ENCODE measurements at regions not wholly inside any gene's neighbourhood (a gene's known extent, or its start where the extent isn't known, plus 50 kb on each side); places are given as distances from the start of the nearest gene placed in this dataset.

DNA sequence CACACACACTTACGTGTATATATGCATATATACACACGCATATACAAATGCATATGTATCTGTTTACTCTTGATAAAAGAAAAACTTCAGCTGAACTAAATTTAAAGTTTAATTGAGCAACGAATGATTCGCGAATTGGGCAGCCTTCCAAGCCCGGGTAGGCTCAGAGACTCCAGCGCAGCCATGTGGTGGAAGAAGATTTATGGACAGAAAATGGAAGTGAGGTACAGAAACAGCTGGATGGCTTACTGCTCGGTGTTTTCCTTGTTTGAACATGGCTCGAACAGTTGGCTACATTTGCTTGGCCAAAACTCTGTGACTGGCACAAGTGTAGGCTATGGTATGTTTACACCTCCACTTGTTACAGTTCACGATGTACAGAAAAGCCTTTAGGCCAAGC, 239.3 kb upstream of the PRDM9 start:
- intact Hi-C loops (cut with DNase I) = no loop called here
- no peak for DNase-seq (ENCODE audit: low spot score)

DNA sequence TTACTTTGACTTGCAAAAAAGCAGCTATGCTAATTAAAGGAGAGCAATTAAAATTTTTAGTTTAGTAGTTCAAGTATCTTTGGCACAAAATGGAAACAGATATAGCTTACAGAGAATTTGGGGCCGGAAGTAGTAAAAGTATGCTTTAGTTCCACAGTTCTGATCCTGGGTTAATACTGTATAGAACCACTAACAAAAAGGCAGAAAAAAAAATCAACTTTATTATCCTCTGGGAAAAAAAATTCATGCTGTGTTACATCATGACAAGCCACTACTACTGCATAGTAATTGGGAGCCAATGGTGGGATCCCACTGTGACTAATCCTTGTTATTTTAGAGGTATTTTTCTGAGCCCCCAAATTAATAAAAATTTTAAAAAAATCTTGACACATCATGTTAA, 246.8 kb upstream of the PRDM9 start:
- no peak for DNase-seq (ENCODE audit: low spot score)
- intact Hi-C loops (cut with DNase I) = no loop called here

DNA sequence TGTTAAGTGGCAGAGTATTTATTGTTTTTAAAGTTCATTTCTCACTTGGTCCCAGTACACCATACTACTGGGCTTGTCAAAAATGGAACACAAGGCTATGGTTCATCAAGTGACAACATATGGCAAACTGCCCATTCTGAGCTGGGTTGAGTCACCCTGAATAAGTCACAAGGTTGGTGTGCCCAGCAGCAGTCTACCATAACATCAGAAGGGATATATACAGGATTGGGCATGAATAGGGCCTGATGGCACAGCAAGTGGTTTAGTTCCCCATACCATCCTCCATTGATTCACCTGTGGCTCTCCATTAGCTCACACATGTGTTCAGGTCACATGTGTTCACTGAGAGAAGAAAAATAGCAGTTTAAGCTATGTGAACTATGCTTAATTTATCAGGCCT, 249.8 kb upstream of the PRDM9 start:
- DNase-seq (ENCODE audit: low spot score) = no peak
- intact Hi-C loops (cut with DNase I) = no loop called here

DNA sequence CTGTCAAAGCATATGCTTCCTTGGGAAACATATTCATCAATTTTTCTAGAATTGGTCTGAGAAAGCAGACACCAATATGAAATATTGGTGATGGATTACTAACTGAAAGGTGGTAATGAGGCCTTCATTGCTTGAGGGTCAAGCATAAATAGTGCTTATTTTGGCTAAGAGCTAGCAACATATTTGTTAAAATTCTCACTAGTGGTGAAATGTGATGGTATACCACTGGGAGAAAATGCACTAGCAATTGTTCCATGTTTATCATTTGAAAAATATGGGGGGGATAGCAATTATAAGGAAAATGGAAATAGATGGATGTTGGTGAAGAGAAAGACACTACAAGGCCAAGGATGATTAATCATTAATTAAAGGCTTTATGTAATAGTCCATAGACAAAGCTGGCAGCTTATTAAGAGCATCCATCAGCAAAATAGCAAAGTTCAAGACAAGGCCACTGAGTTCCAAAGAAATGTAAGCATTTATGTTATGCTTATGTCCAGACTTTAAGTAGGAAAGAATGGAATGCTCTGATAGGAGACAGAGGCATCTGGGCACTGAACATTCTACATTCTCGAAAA, 253.7 kb upstream of the PRDM9 start:
- intact Hi-C loops (cut with DNase I) = no loop called here
- no peak for DNase-seq (ENCODE audit: low spot score)

DNA sequence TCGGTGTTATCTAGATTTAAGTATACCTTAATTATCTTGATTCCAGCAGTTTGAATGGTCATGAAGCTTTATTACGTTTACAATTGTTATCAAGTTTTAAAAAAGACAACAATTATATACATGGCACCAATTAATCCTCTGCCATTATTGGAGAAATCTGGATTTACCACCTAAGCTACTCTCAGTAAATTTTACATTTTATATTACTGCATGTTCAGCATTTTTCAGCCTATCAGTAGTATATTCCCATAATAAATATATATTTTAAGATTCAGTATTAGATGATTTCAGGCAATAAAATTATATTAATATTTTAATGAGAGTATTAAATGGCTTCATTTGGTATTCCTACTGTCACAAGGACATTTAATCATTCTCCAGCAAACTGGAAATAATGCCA, 264.5 kb upstream of the PRDM9 start:
- DNase-seq (ENCODE audit: low spot score) = no peak
- intact Hi-C loops (cut with DNase I) = no loop called here

DNA sequence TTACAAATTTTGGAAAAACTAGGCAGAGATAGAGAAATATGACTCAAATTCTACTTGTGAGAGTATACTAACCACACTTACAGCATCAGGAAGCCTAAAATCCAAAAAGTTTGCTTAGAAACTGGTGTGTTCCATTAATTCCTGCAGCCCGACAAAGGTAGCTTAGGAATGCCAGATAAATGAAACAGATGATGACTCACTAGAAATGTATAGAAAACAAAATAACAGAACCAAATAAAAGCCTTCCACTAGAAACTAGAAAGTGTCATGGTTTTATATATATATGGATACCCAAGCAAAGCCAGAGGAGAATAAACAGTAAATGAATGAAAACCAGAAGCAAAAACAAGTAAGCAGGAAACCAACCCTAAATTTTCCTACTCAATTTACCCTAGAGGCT, 272.2 kb upstream of the PRDM9 start:
- no peak for DNase-seq (ENCODE audit: low spot score)
- intact Hi-C loops (cut with DNase I) = no loop called here

DNA sequence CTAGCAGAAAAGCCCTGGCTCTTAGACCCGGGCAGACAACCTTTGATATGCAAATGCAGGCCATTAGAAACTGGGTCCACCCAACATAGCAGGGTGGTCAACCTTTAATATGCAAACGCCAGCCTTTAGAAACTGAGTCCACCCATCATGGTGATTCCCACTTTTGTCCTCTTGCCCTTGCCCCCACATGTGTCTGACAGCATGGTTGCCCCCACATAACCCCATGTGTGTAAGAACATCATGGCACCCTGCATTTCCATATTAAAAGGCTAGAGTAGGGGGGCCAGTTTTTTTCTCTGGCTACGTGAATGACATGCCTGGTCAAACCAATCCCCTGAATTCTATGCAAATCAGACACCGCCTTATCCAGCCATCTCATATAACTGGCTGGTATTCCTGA, 273.2 kb upstream of the PRDM9 start:
- intact Hi-C loops (cut with DNase I) = no loop called here
- DNase-seq (ENCODE audit: low spot score) = no peak

DNA sequence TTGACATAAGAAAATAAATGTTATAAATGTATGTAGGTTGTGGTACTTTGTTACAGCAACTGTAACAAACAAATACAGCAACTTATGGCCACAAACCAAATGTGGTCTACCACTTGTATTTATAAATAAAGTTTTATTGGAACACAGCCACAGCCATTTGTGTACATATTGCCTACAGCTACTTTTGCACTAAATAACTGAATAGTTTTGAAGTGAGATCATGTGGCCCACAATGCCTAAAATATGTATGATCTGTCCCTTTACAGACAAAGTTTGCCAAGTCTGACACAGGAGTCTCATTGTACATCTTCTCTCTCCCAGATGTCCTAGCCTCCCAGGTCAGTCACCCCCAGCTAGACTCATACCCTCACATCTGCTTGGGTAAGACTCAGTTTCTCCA, 283.6 kb upstream of the PRDM9 start:
- DNase-seq (ENCODE audit: low spot score) = no peak
- intact Hi-C loops (cut with DNase I) = no loop called here

DNA sequence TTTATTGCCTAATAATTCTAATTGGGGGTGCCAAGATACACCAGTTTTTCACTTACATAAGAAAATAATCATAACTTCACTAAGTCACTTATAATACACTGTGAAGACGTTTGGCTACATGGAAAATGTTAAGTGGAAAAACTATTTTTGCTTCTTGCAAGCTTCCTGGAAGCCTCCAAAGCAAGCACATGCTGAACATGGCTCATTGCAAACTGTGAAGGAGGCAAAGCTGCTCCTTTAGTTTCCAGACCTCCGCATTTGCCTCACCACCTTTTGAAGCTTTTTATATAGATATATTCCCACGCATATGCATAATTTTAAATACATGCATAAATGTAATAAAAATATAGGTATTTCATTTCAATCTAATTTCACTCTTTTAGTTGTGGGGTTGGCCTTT, 285.6 kb upstream of the PRDM9 start:
- no peak for DNase-seq (ENCODE audit: low spot score)
- intact Hi-C loops (cut with DNase I) = no loop called here

DNA sequence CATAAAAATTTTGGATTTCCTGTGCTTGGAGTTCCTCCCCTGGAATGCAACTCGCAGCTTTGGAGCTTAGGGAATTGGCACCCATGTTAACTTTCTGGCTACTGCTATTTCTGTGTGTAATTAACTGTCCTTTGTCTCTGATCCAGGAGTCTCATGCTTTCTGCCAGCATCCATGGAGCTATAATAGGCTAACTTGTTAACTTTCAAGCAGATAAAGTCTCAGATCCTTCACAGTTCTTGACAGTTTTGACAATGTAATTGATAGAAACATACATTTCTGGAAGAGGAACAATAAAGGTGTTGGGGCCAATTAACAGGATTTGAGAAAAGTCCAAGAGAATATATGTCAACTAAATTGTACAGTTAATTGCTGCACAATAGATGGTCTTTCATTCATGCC, 290.2 kb upstream of the PRDM9 start:
- intact Hi-C loops (cut with DNase I) = no loop called here
- no peak for DNase-seq (ENCODE audit: low spot score)

DNA sequence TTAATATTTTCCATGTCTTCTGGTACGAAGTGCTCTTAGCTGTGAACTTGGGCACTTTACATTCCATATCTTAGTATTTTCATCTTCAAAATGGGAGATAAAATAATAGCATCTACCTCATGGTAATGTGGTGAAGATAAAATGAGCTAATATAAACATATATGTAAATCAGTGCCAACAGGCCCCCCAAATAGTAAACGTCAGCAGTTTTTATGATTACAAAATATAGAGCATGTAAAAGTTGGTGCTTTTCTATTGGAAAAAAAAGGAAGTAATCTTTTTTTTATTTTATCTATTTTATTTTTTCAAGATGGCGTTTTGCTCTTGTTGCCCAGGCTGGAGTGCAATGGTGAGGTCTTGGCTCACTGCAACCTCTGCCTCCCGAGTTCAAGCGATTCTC, 291.1 kb upstream of the PRDM9 start:
- intact Hi-C loops (cut with DNase I) = no loop called here

DNA sequence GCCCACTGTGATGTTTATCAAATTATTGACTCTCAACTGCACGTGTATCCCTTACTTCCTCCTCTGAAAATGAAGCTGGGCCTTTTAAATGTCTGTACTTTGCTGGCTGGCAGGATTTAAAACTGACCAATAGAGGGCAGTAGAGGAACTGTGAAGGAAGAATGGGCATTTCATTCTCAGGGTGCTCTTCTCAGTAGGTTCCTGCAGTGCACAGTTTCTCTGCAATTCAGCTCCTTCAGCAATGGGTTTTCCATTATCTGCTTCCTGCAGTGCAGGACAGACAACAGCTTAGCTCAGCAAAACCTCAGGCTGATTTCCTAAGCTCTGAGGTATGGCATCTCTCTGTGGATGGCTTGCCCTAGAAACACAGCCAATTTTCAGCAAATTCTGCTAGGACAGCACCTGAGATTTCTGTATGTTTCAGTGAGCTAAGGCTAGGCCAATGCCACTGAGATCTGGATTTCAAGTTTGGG, 298.4 kb upstream of the PRDM9 start:
- intact Hi-C loops (cut with DNase I) = no loop called here
- no peak for DNase-seq (ENCODE audit: low spot score)

More for the DNA sequence above, 291.1 kb upstream of the PRDM9 start:
- DNase-seq (ENCODE audit: low spot score) = no peak

DNA sequence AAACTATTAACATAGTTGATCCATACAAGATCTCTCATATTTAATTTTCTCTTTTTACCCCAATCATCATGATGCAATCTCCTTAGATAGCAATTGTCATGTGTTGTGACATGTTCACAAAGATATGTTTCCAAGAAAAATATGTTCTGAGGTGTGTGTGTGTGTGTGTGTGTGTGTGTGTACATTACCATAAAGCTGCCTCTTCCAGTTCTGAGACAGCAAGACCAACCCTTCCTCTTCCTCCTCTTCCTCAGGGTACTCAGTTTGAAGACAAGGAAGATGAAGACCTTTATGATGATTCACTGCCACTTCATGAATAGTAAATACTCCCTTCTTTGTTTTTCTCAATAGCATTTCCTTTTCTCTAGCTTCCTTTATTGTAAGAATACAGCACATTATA, 303.3 kb upstream of the PRDM9 start:
- DNase-seq (ENCODE audit: low spot score) = no peak
- intact Hi-C loops (cut with DNase I) = no loop called here

DNA sequence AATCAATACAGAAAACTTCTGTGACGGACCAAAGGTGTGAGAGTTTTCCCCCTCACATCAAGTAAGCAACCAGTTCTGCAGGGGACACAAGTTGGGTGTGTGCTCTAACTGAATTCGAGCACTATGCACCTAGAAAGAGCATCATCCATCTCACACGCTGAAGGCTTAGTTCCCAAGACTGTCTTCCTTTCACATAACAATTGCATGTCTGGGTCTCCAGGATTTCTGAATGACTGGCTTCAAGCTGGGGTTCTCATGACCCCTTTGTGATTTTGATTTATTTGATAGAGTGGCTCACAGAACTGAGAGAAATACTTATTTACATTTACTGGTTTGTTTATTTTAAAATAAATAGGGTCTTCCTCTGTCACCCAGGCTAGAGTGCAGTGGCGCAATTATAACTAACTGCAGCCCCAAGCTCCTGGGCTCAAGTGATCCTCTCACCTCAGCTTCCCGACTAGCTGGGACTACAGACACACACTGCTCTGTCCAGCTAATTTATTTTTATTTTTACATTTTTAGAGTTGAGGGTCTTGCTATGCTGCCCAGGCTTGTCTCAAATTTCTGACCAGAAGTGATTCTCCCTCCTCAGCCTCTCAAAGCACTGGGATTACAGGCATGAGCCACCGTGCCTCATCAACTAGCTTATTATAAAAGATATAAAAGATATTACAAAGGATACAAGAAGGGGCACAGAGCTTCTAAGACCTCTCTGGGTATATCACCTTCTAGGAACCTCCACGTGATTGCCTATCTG, 316.7 kb upstream of the CDH12 start:
- no peak for DNase-seq (ENCODE audit: low spot score)
- intact Hi-C loops (cut with DNase I) = no loop called here

DNA sequence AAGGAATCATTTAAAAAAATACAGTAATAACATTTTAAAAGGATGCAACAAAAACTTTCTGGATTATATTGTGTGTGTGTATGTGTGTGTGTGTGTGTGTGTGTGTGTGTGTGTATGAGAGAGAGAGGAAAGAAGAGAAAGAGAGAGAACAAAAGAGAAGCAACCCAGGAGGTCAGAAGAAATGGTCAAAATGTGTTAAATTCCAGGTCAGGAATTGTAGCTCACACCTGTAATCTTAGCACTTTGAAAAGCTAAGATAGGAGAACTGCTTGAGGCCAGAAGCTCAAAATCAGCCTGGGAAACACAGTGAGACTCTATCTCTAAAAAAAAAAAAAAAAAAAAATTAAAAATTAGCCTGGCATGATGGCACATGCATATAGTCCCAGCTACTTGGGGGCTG, 311.8 kb upstream of the CDH12 start:
- DNase-seq (ENCODE audit: low spot score) = no peak
- intact Hi-C loops (cut with DNase I) = no loop called here

DNA sequence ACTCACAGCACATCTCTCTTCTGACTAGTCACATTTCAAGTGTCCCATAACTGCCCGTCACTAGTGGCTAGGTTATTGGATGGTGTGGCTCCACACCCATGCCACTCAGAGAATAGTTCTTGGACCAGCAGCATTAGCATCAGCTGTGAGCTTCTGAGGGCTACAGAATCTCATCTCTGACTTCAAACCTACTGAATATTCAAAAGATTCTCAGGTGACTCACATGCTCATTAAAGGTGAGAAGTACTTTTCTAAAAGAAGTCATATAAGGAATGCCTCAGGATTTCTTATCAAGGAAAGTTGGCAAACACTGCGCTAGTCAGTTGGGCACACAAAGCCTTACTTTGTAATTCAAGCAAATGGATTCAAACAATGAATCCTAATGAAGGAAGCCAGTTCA, 305.0 kb upstream of the CDH12 start:
- intact Hi-C loops (cut with DNase I) = no loop called here

DNA sequence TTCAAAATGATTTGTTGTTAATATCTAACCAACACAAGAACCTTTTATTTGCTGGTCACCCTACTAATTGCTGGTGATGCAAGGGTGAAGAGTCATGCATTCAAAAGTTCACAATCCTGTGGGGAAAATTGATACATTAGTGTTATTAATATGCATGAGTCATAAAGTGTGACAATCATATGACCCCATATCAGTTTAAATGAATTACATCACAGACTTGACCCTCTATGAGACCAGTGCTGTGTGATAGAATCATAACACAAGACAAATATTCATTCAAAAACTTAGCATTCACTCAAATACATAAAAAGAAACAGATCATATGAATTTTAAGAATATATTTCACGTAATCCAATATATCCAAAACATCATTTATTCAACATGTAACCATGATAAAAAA, 304.6 kb upstream of the CDH12 start:
- intact Hi-C loops (cut with DNase I) = no loop called here

More for the DNA sequence above, 305.0 kb upstream of the CDH12 start:
- DNase-seq (ENCODE audit: low spot score) = no peak

DNA sequence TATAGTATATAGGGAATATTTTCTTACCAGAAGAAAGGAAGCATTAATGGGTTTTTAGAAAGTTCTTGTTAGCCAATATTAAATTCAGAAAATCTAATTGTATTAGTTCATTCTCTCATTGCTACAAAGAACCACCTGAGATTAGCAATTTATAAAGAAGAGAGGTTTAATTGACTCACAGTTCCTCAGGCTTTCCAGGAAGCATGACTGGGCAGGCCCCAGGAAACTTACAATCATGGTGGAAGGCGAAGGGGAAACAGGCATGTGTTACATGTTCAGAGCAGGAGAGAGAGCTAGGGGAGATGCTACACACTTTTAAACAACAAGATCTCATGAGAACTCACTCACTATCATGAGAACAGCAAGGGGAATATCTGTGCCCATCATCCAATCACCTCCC, 304.0 kb upstream of the CDH12 start:
- DNase-seq (ENCODE audit: low spot score) = no peak
- intact Hi-C loops (cut with DNase I) = no loop called here

More for the DNA sequence above, 304.6 kb upstream of the CDH12 start:
- DNase-seq (ENCODE audit: low spot score) = no peak

DNA sequence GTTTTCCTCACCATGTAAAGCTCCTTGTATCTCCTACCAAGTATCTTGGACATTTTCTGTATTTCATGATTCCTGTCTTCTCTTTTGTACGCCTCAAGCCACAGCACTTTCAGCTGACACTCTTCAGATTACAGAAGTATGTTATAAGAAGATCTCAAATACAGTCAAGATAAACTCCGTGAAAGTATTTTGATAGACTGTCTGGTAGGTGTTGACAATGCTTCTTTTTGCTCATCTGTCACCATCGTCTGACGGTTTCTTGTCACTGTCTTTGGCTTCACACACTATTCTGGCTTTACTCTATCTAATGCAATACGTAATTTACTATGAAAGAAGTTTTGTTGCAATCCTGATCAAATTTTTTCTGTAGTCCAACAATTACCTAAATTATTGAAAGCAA, 294.5 kb upstream of the CDH12 start:
- intact Hi-C loops (cut with DNase I) = no loop called here
- DNase-seq (ENCODE audit: low spot score) = no peak

DNA sequence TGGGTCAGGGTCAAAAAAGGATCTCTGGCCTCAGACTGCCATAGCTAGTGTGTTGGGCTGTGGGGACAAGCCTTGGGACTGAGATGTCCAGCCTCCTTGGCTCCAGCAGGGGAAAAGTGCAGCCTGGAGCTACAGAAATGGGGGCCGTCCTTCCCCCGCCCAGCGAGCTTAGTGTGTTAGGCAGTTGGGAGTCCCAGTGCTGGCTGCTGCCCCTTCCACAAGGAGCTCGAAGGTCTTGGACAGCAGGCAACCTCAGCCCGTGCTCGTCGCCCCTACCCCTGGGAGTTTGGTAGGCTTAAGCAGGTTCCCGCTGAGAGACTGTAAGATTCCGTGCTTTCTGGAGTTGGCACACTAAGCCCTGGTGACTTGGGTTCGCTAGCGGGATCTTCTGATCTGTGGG, 293.0 kb upstream of the CDH12 start:
- intact Hi-C loops (cut with DNase I) = no loop called here
- DNase-seq (ENCODE audit: low spot score) = no peak

DNA sequence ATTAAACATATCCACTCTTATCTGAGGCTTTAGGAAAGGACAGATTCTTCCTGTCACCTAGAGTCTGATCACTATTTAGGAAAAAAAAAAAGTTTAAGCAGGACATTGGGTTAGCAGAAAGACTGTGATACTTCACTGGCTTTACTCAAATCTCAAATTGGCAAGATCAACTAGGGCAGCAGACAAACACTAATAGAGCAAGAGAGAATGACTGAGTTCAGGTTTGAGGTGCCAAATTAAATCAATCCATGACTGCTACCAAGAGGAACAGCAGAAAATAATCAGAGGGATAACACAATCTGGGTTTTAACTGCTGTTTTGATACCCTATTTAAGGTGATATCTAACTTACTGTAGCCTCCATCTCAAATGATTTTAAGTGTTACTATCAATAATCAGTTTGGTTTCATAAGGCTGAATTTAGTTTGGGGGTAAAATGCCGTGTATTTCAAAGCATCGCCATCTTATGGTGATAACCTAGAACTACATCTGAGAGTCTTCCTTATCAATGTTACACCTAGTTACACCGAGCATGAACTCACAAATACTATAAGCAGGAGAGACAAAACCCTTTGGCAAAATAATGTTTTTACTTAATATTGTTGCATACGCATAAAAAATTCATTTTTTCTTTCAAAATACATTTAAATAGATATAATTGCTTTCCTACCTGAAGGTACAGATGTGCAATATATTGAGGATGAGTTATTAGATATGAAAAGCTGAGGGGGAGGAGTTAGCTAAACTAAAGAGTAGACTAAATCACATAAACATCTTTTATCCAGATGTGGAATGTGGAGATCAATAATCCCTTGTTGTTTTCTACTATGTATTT, 286.4 kb upstream of the CDH12 start:
- intact Hi-C loops (cut with DNase I) = loop anchor here (2.0 kb wide), 1 partner anchor 251 kb away; no protein-coding TSS in a partner anchor
- no peak for DNase-seq (ENCODE audit: low spot score)

Data from cardiac septum (tissue), 1 donor.